Muscle of leg (tissue), 3 donors: ENCODE measurements at regions not wholly inside any gene's neighbourhood (a gene's known extent, or its start where the extent isn't known, plus 50 kb on each side); places are given as distances from the start of the nearest gene placed in this dataset.
"Not testable (repeated sequence)": the region's sequence is repeated elsewhere in the genome, so short reads cannot be mapped to it uniquely, and the experiment has no call there.

Experiments
- DNase-seq: peaks from one replicate; pipeline ENCODE4 v3.0.0; 2013
- H3K27ac ChIP-seq: one replicate; pipeline ENCODE4 v1.5.1; 2013; ENCODE audit warnings: mild to moderate bottlenecking, low read length, control low read depth
- H3K27me3 ChIP-seq: one replicate; pipeline ENCODE4 v1.6.1; 2013; ENCODE audit warnings: low read length; ENCODE audit not compliant: control insufficient read depth, insufficient read depth
- H3K36me3 ChIP-seq: one replicate; pipeline ENCODE4 v1.6.1; 2013; ENCODE audit warnings: low read length; ENCODE audit not compliant: control insufficient read depth, insufficient read depth
- H3K4me1 ChIP-seq: one replicate; pipeline ENCODE4 v1.6.1; 2013; ENCODE audit warnings: low read length; ENCODE audit not compliant: control insufficient read depth, insufficient read depth
- H3K4me3 ChIP-seq: one replicate; pipeline ENCODE4 v1.5.1; 2013; ENCODE audit warnings: low read length, control low read depth
- H3K9me3 ChIP-seq: replicated peaks from 2 replicates; pipeline ENCODE4 v1.6.1; 2013; ENCODE audit warnings: low read depth, low read length; ENCODE audit not compliant: control insufficient read depth
- WGBS: methylation state at CpG from one replicate; pipeline ENCODE4 v1.1.5; 2013; ENCODE audit warnings: missing lambda C conversion rate; ENCODE audit not compliant: insufficient coverage; 5-methylcytosine and 5-hydroxymethylcytosine counted together

DNA sequence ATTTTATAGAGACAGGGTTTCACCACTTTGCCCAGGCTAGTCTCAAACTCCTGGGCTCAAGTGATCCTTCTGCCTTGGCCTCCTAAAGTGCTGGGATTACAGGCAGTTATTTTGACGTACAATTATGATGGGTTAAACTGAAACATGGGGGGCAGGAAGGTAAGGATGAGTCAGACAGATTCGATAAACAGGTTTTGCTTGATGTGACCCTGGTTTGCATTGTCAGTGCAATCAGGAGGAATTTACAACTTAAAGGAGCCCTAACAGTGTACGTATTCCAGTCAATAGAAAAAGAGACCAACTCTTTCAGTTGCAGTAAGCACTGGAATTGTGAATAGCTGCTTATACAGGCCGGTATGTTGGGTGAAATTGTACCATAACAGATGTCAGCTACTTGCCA lies 246.3 kb upstream of the NOTCH2NLA start:
- not testable (repeated sequence) for H3K9me3 ChIP-seq, H3K27ac ChIP-seq, H3K4me1 ChIP-seq, H3K27me3 ChIP-seq, H3K4me3 ChIP-seq, DNase-seq, H3K36me3 ChIP-seq
- 71% methylated on average over 2 of the region's 4 CpGs for WGBS

DNA sequence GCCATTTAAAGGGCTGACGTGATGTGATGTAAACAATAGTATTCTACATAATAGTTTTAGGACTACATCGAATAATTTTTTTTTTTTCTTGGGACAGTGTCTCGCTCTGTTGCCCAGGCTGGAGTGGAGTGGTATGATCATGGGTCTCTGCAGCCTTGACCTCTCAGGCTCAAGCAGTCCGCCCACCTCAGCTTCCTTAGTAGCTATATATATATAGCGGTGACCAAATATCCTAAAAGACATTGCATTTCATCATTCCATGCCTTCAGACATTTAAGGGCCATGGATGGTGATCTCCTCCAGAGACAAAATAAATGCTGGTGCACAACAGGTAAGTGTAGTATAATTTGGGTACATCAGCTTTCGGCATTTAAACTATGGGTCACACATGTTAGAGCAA lies 245.4 kb upstream of the NOTCH2NLA start:
- DNase-seq, H3K4me1 ChIP-seq, H3K4me3 ChIP-seq, H3K27me3 ChIP-seq, H3K9me3 ChIP-seq, H3K27ac ChIP-seq, H3K36me3 ChIP-seq: not testable (repeated sequence)
- WGBS: no CpG with 5 or more reads among the region's 6 CpGs

DNA sequence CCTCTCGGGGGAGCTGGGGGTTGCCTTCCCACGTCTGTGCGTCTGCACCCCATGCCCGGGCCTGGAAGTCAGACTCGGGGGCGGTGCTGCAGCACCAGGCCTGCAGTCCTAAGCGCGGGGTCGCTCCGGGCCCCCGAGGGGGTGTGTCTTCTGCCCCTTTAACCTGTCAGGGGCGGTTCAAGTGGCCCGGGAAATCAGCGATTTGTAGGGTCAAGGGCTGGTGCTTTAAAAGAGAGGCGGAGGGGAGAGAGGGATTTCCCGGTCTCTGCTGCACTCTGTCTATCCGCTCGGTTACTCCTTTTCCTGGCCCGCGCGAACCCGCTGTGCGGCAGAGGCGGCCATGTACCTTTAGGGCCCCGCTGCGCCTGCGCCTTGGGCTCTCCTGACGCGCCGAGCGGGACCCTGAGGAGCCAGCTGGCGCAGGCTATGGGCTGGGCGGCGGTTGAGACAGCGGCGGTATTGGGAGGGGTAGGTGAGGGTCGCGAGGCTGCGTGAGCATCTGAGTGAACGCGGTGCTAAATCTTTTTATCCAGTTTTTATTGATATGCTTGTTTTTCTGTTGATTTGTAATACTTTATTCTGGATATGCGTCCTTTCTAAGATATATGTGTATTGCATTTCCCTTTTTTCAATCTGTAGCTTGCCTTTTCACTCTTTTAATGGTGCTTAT lies 243.5 kb upstream of the NOTCH2NLA start:
- not testable (repeated sequence) for H3K36me3 ChIP-seq, H3K27ac ChIP-seq, H3K9me3 ChIP-seq, H3K4me1 ChIP-seq, H3K27me3 ChIP-seq
- H3K4me3 ChIP-seq: peak overlapping the region; percentile 43
- peak; percentile 88 for DNase-seq
- WGBS: 0% methylated on average over 4 of the region's 42 CpGs

DNA sequence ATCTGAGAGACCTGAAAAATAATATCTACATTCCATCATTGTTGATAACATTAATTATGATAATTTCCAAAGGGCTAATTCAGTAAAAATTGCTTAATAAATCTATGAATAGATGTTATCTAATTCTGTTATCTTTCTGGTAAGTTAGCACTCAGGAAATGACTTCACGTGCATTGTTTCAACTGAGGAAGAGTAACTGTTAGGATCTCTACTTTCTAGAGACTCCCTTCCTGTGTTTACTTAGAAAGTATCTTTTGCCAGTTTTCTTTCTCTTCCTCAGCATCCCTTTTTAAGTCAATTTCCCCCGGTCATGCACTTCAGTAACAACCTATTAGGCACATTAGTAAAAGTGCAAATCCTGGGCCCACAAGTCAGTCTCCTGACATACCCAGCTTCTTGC lies 231.1 kb upstream of the NOTCH2NLA start:
- WGBS: no CpG with 5 or more reads among the region's 2 CpGs
- H3K27ac ChIP-seq, H3K36me3 ChIP-seq, H3K4me3 ChIP-seq, H3K4me1 ChIP-seq, H3K27me3 ChIP-seq, H3K9me3 ChIP-seq, DNase-seq: not testable (repeated sequence)

DNA sequence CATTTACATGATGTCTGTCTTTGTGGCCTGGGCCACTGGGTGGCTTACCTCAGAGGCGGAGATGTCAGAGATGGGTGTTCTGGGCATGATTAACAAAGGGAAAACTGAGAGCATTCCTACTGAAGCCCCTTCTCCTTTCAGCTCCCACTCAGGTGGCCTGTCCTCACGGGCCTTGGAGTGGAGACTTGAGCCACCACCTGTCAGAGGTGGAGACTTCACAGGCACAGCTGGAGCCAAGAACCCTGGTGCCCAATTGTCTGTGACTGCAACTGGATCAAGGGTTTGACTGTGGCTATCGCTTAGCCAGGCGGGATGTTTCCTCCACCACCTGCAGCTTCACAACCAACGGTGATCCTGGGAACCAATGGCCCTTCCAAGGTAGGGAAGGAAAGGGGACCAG lies 230.5 kb upstream of the NOTCH2NLA start:
- H3K27me3 ChIP-seq, H3K27ac ChIP-seq, H3K9me3 ChIP-seq, H3K36me3 ChIP-seq, H3K4me3 ChIP-seq, H3K4me1 ChIP-seq, DNase-seq: not testable (repeated sequence)
- 86% methylated on average over 2 of the region's 5 CpGs for WGBS

DNA sequence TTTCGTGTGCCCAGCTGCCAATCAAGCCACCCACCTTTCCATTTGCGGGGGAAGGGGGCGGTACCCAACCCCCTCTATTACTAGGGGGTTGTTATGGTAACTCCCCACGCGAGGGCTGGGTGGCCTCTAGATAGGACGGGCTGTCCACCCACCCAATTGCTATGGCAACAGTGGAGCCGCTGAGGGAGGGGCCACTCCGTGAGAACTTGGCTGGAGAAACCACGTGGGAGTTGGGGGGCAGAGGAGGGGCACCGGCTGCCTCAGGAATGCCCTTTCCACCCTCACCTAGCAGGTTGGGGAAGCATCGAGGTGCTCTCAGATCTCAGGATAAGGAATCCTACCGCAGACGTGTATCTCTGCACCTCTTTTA lies 220.0 kb upstream of the NOTCH2NLA start:
- not testable (repeated sequence) for H3K27ac ChIP-seq, H3K36me3 ChIP-seq, H3K4me3 ChIP-seq, DNase-seq, H3K4me1 ChIP-seq, H3K27me3 ChIP-seq, H3K9me3 ChIP-seq
- no CpG with 5 or more reads among the region's 13 CpGs for WGBS

DNA sequence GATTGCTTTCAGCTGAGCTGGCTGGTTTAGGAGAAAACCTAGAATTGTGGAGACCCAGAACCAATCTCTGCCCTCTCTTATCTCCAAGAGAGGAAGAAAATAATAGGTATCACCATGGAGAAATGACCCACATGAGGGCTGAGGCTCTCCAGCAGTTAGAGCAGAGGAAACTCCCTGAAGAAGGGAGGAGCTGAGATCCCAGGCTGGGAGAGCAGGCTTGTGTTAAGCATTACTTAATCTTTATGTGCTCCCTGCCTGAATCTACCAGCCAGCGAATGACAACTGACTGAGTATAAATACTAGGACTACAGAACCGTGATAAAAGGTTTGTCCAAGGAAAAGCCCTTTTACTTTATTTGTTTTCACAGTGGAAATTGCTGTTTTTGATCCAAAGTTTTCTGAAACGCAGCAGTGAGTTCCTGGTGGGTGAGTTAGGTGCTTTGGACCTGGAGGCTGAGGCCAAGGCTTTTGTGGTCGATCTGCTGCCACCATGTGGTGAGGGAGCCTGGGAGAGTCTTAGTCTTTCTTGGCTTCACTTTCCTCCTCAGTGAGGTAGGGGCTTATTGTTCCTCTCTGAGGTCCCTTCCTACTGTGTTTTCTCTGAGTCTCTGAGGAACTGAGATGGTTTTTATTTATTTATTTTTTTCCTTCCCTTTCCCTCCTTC lies 219.5 kb upstream of the NOTCH2NLA start:
- H3K9me3 ChIP-seq, DNase-seq: not testable (repeated sequence)

DNA sequence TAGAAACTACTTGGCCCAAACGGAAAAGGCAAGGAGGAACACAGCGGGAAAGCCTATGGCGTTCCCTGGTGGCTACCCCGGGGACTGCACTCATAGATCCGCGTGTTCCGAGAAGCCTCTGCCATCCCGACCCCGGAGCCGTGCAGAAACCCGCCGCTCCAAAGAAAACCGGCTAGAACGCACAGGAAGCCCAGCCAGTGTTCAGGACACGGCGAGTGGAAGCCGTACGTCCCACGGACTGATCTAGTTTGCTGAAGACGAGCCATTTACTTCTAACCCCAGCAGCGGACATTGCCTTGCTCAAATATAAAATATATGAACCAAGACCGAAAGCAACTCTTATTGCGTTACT lies 215.0 kb upstream of the NOTCH2NLA start:
- WGBS: no CpG with 5 or more reads among the region's 23 CpGs
- H3K4me3 ChIP-seq: peak overlapping the region; percentile 30
- peak; percentile 20 for DNase-seq

More for the DNA sequence above, 219.5 kb upstream of the NOTCH2NLA start:
- H3K27ac ChIP-seq, H3K4me1 ChIP-seq, H3K36me3 ChIP-seq, H3K4me3 ChIP-seq, H3K27me3 ChIP-seq: not testable (repeated sequence)
- WGBS: no CpG with 5 or more reads among the region's 4 CpGs

DNA sequence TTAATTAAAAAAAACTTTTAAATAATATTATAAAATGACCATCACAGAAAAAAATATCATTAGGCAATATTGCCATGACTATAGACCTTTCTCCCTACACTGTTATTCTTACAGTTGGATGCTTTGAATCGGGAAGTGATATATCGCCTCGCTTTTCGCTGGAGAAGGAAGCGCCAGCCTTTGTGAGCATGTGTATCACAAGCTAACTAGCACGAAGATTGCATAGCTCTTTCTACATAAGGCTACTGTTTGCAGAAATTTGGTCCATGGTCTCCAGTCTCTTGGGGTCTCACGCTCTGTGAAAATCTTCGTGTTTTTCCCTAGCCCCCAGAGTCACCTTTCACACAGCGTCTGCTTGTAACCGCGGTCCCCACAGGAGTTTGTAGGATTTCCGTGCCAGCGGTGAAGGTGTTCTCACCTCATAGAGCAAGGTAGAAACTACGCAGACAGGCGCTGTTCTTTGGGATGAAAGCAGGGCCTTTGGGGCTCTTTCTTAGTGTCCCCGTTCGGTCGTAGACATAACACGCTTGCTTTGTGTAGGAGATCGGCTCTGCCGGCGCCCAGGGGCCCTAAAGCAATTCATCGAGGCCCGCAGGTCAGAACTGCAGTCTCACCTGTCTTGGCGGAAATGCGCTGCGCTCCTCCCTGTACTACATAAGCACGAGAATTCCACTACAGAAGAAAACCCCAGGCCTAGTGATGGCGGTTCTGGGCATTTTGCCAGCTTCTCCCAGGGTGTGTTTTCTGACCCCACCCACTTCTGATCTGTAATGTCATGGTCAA lies 214.5 kb upstream of the NOTCH2NLA start:
- not testable (repeated sequence) for H3K27me3 ChIP-seq, H3K27ac ChIP-seq, H3K9me3 ChIP-seq, H3K36me3 ChIP-seq, H3K4me3 ChIP-seq, H3K4me1 ChIP-seq
- DNase-seq: peak; percentile 0
- WGBS: no CpG with 5 or more reads among the region's 29 CpGs

More for the DNA sequence above, 215.0 kb upstream of the NOTCH2NLA start:
- H3K4me1 ChIP-seq, H3K9me3 ChIP-seq, H3K27me3 ChIP-seq, H3K36me3 ChIP-seq, H3K27ac ChIP-seq: not testable (repeated sequence)

DNA sequence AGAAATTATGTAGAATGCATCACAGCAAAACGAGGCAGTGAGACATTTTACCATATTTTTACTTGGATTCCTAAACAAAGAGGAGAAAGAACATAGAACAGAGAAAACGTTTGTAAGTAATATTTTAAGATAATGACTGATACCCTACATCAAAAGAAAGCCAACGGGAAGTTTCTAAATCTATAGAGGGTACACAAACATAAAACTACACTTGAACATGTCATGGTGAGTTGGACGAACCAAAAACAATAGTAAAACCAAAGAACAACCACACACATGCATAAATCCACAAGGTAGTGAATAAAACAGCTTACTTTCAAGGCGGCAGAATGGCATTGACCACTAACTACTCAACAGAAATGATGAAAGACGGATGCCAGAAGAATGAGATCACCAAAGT lies 209.7 kb upstream of the NOTCH2NLA start:
- H3K4me1 ChIP-seq, H3K9me3 ChIP-seq, H3K4me3 ChIP-seq, DNase-seq, H3K36me3 ChIP-seq, H3K27me3 ChIP-seq, H3K27ac ChIP-seq: not testable (repeated sequence)
- WGBS: no CpG with 5 or more reads among the region's 6 CpGs
